Immature natural killer cell (primary cell): ENCODE measurements at regions not wholly inside any gene's neighbourhood (a gene's known extent, or its start where the extent isn't known, plus 50 kb on each side); places are given as distances from the start of the nearest gene placed in this dataset.
"Not testable (repeated sequence)": the region's sequence is repeated elsewhere in the genome, so short reads cannot be mapped to it uniquely, and the experiment has no call there.

Source experiments
- DNase-seq, 3 donors: peaks; one replicate each; pipeline ENCODE4 v3.0.0; 2022; ENCODE audit warnings: mixed read lengths in 1 of 3
- H3K27ac Mint-ChIP-seq, 6 donors: one replicate each; pipeline ENCODE4 v1.8.0; 2020; ENCODE audit warnings: mixed read lengths in 6 of 6, mild to moderate bottlenecking in 5 of 6, inconsistent platforms in 4 of 6, moderate library complexity in 3 of 6
- H3K27me3 Mint-ChIP-seq, 3 donors: one replicate each; pipeline ENCODE4 v1.8.0; 2020 to 2021; ENCODE audit warnings: low read depth in 3 of 3, mild to moderate bottlenecking in 3 of 3, mixed read lengths in 3 of 3, moderate library complexity in 3 of 3, inconsistent platforms in 1 of 3
- H3K36me3 Mint-ChIP-seq, 3 donors: one replicate each; pipeline ENCODE4 v1.8.0; 2020; ENCODE audit warnings: mixed read lengths in 3 of 3, inconsistent platforms in 2 of 3, mild to moderate bottlenecking in 2 of 3
- H3K4me1 Mint-ChIP-seq, 2 donors: one replicate each; pipeline ENCODE4 v1.8.0; 2020; ENCODE audit warnings: inconsistent platforms in 2 of 2, mild to moderate bottlenecking in 2 of 2, mixed read lengths in 2 of 2, moderate library complexity in 1 of 2
- H3K4me3 Mint-ChIP-seq, 5 donors: one replicate each; pipeline ENCODE4 v1.8.0; 2020; ENCODE audit warnings: mild to moderate bottlenecking in 5 of 5, mixed read lengths in 5 of 5, inconsistent platforms in 3 of 5, moderate library complexity in 3 of 5
- H3K9me3 Mint-ChIP-seq, 6 donors: one replicate each; pipeline ENCODE4 v1.8.0; 2020; ENCODE audit warnings: mild to moderate bottlenecking in 6 of 6, mixed read lengths in 6 of 6, inconsistent platforms in 4 of 6, moderate library complexity in 3 of 6

DNA sequence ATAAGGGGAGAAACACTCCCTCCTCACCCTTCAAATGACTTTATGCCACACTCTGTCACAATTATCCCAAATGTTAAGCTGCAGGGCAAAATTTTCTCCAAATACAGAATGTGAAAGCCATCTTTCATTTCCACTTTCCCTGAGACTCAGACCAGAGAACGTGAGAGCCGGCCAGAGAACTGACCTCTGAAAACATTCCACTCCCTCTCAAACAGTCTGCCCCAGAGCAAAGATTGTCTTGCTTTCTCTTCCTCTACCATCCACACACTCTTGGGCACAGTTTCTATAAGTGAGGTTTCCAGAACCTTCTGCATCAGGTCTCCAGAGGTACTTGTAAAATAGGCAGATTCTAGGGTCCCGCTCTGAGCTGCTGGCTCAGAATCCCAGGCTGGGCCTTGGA lies 278.1 kb downstream of the FRK start:
- Mint-ChIP-seq H3K9me3 (peaks cover 0 to 33% (median 7%) of the 10 kb centered on the region in 6 donors), H3K27ac (no peak overlapping the region), H3K4me3 (no peak overlapping the region), H3K4me1 (no peaks in the 10 kb centered on the region), H3K36me3 (no peaks in the 10 kb centered on the region), H3K27me3 (peaks cover 0 to 2% (median 0%) of the 10 kb centered on the region in 3 donors)
- DNase-seq, result no peak

DNA sequence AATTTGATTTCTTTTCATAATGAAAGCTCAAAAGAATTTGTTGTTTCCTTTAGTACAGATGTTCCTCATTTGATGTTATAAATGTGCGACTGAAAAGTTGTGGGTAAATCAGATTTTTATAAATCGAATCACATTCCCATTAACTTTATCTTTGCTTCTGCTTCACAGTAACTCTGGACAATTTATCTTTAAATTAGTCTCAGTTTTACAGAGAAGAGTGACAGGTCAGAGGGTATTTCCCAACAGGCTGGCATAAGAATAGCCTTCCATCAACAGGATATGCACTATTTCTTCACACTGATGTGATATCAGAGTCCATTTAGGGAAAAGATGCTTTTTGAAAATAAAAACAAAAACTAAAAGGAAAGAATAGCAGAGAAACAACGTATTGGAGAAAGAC lies 286.9 kb downstream of the FRK start:
- Mint-ChIP-seq H3K4me1 (no peaks in the 10 kb centered on the region), H3K4me3 (no peak overlapping the region), H3K9me3 (peaks cover 0 to 6% (median 1%) of the 10 kb centered on the region in 6 donors), H3K27me3 (no peaks in the 10 kb centered on the region), H3K36me3 (no peaks in the 10 kb centered on the region), H3K27ac (no peak overlapping the region)
- no peak for DNase-seq

- Mint-ChIP-seq H3K36me3 (no peaks in the 10 kb centered on the region), H3K27me3 (no peaks in the 10 kb centered on the region), H3K27ac (no peak overlapping the region), H3K4me3 (no peak overlapping the region), H3K9me3 (peaks cover 0 to 6% (median 1%) of the 10 kb centered on the region in 6 donors), H3K4me1 (no peaks in the 10 kb centered on the region)
- DNase-seq, result no peak
These were observed 289.8 kb downstream of the FRK start for GRCh38 chr6:115770851-115771250.

GRCh38 chr6:115768500-115768899 lies 292.2 kb downstream of the FRK start:
- H3K36me3 Mint-ChIP-seq, result no peaks in the 10 kb centered on the region
- DNase-seq, result no peak
- H3K27me3 Mint-ChIP-seq, result no peaks in the 10 kb centered on the region
- peaks cover 0 to 5% (median 1%) of the 10 kb centered on the region in 6 donors for H3K9me3 Mint-ChIP-seq
- no peak overlapping the region for H3K4me3 Mint-ChIP-seq
- H3K27ac Mint-ChIP-seq, result no peak overlapping the region
- H3K4me1 Mint-ChIP-seq, result no peaks in the 10 kb centered on the region

DNA sequence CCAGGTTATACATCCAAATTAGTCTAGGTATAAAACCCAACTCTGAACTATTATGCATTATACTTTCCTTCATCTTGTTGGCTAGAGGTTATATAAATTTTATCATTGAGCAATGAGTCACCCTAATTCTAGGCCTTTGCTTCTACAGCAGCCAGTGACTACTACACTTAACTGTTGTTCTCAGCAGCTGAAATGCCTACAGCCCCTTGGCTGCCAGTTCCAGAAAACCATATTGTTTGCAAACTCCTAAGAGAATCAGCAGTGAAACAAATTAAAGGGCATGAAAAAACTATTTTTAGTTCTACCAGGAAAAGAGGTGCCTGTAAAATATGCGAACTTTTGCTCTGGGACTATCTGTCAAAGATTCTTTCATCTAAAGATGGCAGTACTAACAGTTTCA lies 292.8 kb downstream of the FRK start:
- DNase-seq, result no peak
- H3K4me1 Mint-ChIP-seq, result no peaks in the 10 kb centered on the region
- no peaks in the 10 kb centered on the region for H3K36me3 Mint-ChIP-seq
- peaks cover 0 to 5% (median 1%) of the 10 kb centered on the region in 6 donors for H3K9me3 Mint-ChIP-seq
- no peak overlapping the region for H3K4me3 Mint-ChIP-seq
- H3K27me3 Mint-ChIP-seq, result no peaks in the 10 kb centered on the region
- no peak overlapping the region for H3K27ac Mint-ChIP-seq

DNA sequence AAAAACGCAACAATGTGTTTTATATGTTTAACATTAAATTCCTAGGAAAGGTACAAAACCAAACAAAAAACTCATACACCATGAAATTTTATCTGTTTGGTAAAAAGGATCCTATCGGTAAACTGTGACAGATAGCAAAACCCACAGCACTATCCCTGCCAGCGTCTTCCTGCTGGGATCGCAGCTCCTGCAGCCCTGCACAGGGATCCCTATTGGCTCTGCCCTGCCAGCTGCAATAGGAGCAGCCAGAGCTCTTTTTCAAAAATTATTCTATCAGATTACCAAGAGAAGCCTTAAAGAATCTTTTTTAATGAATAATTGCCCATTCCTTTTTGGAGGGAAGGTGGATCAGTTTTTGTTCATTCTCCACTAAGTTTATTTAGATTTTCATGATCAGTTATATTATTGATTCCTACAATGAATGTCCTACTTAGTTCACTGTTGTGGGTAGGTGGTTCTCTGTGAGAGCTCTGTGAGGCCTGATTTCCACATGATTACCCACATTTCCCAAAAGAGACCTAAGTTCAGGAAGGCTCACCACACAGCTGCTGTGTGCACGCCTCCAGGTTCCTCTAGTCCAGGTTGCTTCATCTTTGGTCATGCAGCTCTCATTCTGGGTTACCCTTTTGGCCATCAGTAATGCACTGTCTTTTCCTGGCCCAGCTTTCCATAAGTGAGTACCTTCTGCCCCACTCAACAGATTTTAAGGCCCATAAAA lies 293.8 kb downstream of the FRK start:
- Mint-ChIP-seq H3K4me3 (no peak overlapping the region), H3K27me3 (no peaks in the 10 kb centered on the region), H3K27ac (no peak overlapping the region), H3K9me3 (peaks cover 0 to 8% (median 3%) of the 10 kb centered on the region in 6 donors), H3K4me1 (no peaks in the 10 kb centered on the region), H3K36me3 (no peaks in the 10 kb centered on the region)
- DNase-seq, result no peak

GRCh38 chr6:115765966-115766365 lies 294.7 kb downstream of the FRK start:
- Mint-ChIP-seq H3K27me3 (no peaks in the 10 kb centered on the region), H3K9me3 (peaks cover 0 to 10% (median 3%) of the 10 kb centered on the region in 6 donors), H3K4me1 (no peaks in the 10 kb centered on the region), H3K4me3 (no peak overlapping the region), H3K36me3 (no peaks in the 10 kb centered on the region), H3K27ac (no peak overlapping the region)
- DNase-seq, result no peak

DNA sequence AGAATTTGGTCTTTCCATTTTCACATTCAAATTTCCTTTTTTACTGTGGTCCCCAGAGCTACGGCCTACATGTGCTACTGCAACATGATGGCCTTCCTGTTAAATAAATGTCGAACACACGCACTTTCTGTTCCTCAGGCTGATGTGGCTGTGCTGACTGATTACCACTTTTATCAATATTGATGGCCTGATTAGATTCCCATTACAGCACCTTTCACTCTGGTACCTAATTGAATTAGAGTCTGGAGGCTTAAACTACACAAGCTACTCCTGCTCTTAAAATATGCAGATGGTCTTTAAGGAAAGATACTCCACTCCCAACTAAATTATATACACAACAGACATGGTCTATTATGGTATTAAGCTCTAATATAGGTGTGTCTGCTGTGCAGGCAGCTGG lies 301.6 kb downstream of the FRK start:
- Mint-ChIP-seq H3K27ac (no peak overlapping the region), H3K36me3 (no peaks in the 10 kb centered on the region), H3K9me3 (peaks cover 4 to 28% (median 15%) of the 10 kb centered on the region in 6 donors), H3K4me3 (no peak overlapping the region), H3K27me3 (no peaks in the 10 kb centered on the region), H3K4me1 (no peaks in the 10 kb centered on the region)
- DNase-seq, result no peak

DNA sequence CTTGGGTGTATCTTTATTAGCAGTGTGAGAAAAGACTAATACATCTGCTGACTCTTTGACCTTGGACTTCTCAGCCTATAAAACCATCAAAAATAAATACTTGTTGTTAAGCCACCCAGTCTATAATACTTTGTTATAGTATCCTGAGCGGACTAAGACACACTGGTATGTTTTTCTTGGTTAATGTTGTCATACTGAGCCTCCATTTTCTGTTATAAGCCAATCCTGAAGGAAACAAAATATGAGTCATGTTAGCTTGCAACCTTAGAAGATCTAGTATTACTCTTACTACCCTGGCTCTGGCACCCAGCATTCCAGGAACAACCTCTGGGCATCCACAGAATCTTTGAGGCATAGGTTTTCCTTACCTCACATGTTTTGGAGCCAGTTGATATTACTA lies 307.2 kb downstream of the FRK start:
- H3K27me3 Mint-ChIP-seq, result no peaks in the 10 kb centered on the region
- H3K9me3 Mint-ChIP-seq, result peaks cover 6 to 33% (median 13%) of the 10 kb centered on the region in 6 donors
- no peaks in the 10 kb centered on the region for H3K4me1 Mint-ChIP-seq
- no peak for DNase-seq
- no peak overlapping the region for H3K4me3 Mint-ChIP-seq
- no peaks in the 10 kb centered on the region for H3K36me3 Mint-ChIP-seq
- no peak overlapping the region for H3K27ac Mint-ChIP-seq

DNA sequence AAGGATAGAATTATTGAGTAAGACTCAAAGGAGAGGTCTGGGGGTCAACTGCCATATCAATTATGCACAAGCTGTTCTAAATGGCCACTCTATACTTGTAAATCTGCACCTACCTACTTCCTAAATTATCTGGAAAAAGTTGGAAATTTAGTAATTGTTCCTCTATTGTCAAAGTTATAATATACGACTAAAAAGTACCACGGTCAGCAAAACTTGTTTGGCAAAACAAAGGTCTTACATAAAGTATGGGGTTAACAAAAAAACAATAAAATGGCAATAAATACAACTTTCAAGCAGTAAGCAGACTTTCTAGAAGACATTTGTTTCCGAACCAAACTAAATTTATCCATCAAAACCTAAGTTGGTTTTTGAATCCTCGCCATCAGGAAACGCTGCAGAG lies 309.7 kb downstream of the FRK start:
- Mint-ChIP-seq H3K27me3 (no peaks in the 10 kb centered on the region), H3K9me3 (peaks cover 2 to 32% (median 12%) of the 10 kb centered on the region in 6 donors), H3K27ac (no peak overlapping the region), H3K4me3 (no peak overlapping the region), H3K4me1 (no peaks in the 10 kb centered on the region), H3K36me3 (no peaks in the 10 kb centered on the region)
- no peak for DNase-seq

DNA sequence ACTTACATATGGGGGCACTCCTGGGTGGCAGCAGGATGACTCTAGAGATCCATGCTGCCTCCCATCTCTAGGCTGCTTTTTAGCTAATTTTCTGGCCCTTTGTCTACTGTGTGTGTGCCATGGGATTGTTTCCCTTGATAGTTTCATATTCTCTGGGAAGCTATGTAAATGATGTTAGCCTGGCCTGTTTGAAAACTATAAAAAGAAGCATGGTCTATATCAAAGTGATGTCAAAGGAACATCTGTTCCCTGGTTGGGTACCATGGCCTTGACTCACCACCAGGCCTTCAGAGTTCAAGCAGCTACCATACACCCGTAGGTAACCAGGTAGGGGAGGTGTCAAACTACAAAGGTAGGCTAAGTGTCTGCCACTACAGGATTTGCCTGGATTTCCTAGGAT lies 310.4 kb downstream of the FRK start:
- Mint-ChIP-seq H3K9me3 (peaks cover 3 to 28% (median 12%) of the 10 kb centered on the region in 6 donors), H3K27me3 (no peaks in the 10 kb centered on the region), H3K4me3 (no peak overlapping the region), H3K27ac (no peak overlapping the region), H3K4me1 (no peaks in the 10 kb centered on the region), H3K36me3 (no peaks in the 10 kb centered on the region)
- DNase-seq, result no peak

GRCh38 chr6:115747719-115748118 lies 313.0 kb downstream of the FRK start:
- Mint-ChIP-seq H3K9me3 (peaks cover 7 to 31% (median 11%) of the 10 kb centered on the region in 6 donors), H3K4me3 (no peak overlapping the region), H3K4me1 (no peaks in the 10 kb centered on the region), H3K36me3 (no peaks in the 10 kb centered on the region), H3K27me3 (no peaks in the 10 kb centered on the region), H3K27ac (no peak overlapping the region)
- DNase-seq, result no peak

- DNase-seq, H3K36me3 Mint-ChIP-seq, H3K4me3 Mint-ChIP-seq, H3K27ac Mint-ChIP-seq, H3K27me3 Mint-ChIP-seq, H3K4me1 Mint-ChIP-seq: not testable (repeated sequence)
- peaks cover 15 to 35% (median 19%) of the 10 kb centered on the region in 6 donors for H3K9me3 Mint-ChIP-seq
These were observed 314.1 kb downstream of the FRK start for GRCh38 chr6:115746583-115746982.

DNA sequence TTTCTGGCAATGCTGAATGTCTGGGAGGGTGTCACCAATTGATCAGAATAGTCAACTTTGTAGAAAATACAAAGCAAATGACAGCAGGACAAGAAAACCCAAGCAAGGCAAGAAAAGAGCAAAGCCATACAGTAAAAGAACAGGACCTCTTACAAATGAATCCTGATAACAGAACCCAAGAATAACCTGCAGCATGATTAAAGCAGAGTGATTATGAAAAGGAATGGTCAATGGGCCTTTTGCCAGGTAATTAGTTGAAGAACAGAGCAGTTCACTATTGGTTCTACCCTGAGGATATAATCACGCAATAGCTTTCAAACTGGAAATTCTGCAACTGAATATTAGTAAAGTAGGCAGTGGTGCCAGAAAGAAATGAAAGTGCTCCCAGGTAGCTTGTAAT lies 319.8 kb downstream of the FRK start:
- H3K36me3 Mint-ChIP-seq, result no peaks in the 10 kb centered on the region
- DNase-seq, result no peak
- H3K27me3 Mint-ChIP-seq, result no peaks in the 10 kb centered on the region
- H3K27ac Mint-ChIP-seq, result no peak overlapping the region
- H3K4me1 Mint-ChIP-seq, result no peaks in the 10 kb centered on the region
- peaks cover 19 to 39% (median 22%) of the 10 kb centered on the region in 6 donors for H3K9me3 Mint-ChIP-seq
- H3K4me3 Mint-ChIP-seq, result no peak overlapping the region

GRCh38 chr6:115735610-115736009 lies 325.1 kb downstream of the FRK start:
- H3K27me3 Mint-ChIP-seq, result no peaks in the 10 kb centered on the region
- no peaks in the 10 kb centered on the region for H3K36me3 Mint-ChIP-seq
- H3K4me1 Mint-ChIP-seq, result no peaks in the 10 kb centered on the region
- H3K4me3 Mint-ChIP-seq, result no peak overlapping the region
- H3K9me3 Mint-ChIP-seq, result peaks cover 6 to 42% (median 10%) of the 10 kb centered on the region in 6 donors
- no peak for DNase-seq
- H3K27ac Mint-ChIP-seq, result no peak overlapping the region
